ENCODE measurements at regions not wholly inside any gene's neighbourhood (a gene's known extent, or its start where the extent isn't known, plus 50 kb on each side); places are given as distances from the start of the nearest gene placed in this dataset.

DNA sequence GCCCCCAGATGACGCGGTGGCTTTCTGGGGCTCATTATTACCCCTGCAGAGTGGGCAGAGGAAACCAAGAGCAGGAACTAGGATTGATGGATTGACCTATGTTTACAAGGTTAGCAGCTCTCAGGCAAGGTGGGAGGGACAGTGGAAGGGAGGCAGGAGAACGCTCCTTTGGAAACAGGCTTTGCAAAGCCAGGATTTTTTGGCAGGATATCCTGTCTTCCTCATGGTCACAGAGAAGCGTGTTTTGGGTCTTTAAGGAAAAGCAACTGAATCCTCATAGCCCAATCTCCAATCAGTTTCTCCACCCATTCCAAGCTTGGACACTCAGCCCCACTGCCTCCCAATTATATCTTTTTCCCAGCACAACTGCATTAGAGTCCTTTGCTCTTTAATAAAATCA, 105.6 kb upstream of the SOD1 start:
- Histone ChIP-seq H3K27me3 (peaks cover 6 to 14% of the 10 kb centered on the region in 2 donors), H3K27ac (no peak overlapping the region), H3K4me3 (no peak overlapping the region), H3K4me1 (peaks cover 0 to 14% of the 10 kb centered on the region in 2 donors), H3K36me3 (no peaks in the 10 kb centered on the region), H3K9me3 (no peaks in the 10 kb centered on the region)
- DNase-seq (ENCODE audit: low spot score), result no peak
- no peak for TF ChIP-seq CTCF (IDR thresholded peaks at IDR 0.05)

DNA sequence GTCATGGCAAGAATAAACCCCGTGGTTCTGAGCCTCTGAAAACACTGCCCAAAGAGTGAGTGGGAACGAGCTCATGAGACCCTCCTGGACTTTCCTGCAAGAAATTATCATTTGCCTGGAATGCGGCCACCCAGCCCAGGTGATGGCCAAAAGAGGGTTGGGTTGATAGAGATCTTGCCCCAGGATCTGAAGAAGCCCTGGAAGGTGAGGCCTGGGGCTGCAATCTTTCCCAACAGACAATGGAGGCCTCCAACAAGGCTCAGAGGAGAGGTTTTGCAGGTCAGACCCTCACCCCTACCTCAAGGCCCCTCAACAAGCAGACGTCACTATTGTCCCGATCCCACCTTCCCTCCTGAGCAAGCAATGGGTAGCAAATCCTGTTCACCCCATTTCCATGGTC, 106.0 kb upstream of the SOD1 start:
- peaks cover 0 to 11% of the 10 kb centered on the region in 2 donors for H3K4me1 ChIP-seq
- H3K36me3 ChIP-seq, result no peaks in the 10 kb centered on the region
- no peak overlapping the region for H3K4me3 ChIP-seq
- no peaks in the 10 kb centered on the region for H3K9me3 ChIP-seq
- TF ChIP-seq CTCF (IDR thresholded peaks at IDR 0.05), result no peak
- DNase-seq (ENCODE audit: low spot score), result no peak
- peaks cover 6 to 12% of the 10 kb centered on the region in 2 donors for H3K27me3 ChIP-seq
- H3K27ac ChIP-seq, result no peak overlapping the region

- no peak overlapping the region for H3K27ac ChIP-seq
Observed at GRCh38 chr21:31552826-31553225, 106.7 kb upstream of the SOD1 start.

DNA sequence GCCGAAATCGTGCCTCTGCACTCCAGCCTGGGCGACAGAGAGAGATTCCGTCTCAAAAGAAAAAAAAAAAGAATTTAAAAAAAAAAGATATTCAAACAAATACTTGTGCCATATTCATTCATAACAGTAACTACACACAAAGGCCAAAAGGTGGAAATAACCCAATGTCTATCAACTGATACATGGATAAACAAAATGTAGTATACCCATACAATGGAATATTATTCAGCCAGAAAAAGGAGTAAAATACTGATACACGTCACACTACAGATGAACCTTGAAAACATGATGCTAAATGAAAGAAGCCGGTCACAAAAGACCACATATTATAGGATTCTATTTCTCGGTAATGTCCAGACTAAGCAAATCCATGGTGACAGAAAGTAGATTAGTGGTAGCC, 109.4 kb upstream of the SOD1 start:
- Histone ChIP-seq H3K27ac (no peak overlapping the region), H3K4me1 (no peaks in the 10 kb centered on the region), H3K36me3 (no peaks in the 10 kb centered on the region), H3K4me3 (no peak overlapping the region), H3K9me3 (no peaks in the 10 kb centered on the region), H3K27me3 (no peaks in the 10 kb centered on the region)
- TF ChIP-seq CTCF (IDR thresholded peaks at IDR 0.05), result no peak
- DNase-seq (ENCODE audit: low spot score), result no peak

More at GRCh38 chr21:31552826-31553225, 106.7 kb upstream of the SOD1 start:
- H3K36me3 ChIP-seq, result no peaks in the 10 kb centered on the region
- no peaks in the 10 kb centered on the region for H3K9me3 ChIP-seq
- peaks cover 6% of the 10 kb centered on the region in 2 donors for H3K27me3 ChIP-seq
- peaks cover 0 to 5% of the 10 kb centered on the region in 2 donors for H3K4me1 ChIP-seq
- no peak for DNase-seq (ENCODE audit: low spot score)
- no peak for TF ChIP-seq CTCF (IDR thresholded peaks at IDR 0.05)
- no peak overlapping the region for H3K4me3 ChIP-seq

GRCh38 chr21:31548688-31549087, 110.8 kb upstream of the SOD1 start:
- no peaks in the 10 kb centered on the region for H3K4me1 ChIP-seq
- no peaks in the 10 kb centered on the region for H3K36me3 ChIP-seq
- no peaks in the 10 kb centered on the region for H3K27me3 ChIP-seq
- no peak overlapping the region for H3K4me3 ChIP-seq
- TF ChIP-seq CTCF (IDR thresholded peaks at IDR 0.05), result no peak
- no peak overlapping the region for H3K27ac ChIP-seq
- no peaks in the 10 kb centered on the region for H3K9me3 ChIP-seq
- DNase-seq (ENCODE audit: low spot score), result no peak

GRCh38 chr21:31546443-31547170, 112.9 kb upstream of the SOD1 start:
- H3K27ac ChIP-seq, result no peak overlapping the region
- no peak overlapping the region for H3K4me3 ChIP-seq
- H3K4me1 ChIP-seq, result no peaks in the 10 kb centered on the region
- no peak for TF ChIP-seq CTCF (IDR thresholded peaks at IDR 0.05)
- DNase-seq (ENCODE audit: low spot score), result no peak
- no peaks in the 10 kb centered on the region for H3K36me3 ChIP-seq
- no peaks in the 10 kb centered on the region for H3K9me3 ChIP-seq
- no peaks in the 10 kb centered on the region for H3K27me3 ChIP-seq

Measured in right atrium auricular region (tissue), 2 donors.